ENCODE measurements at regions not wholly inside any gene's neighbourhood (a gene's known extent, or its start where the extent isn't known, plus 50 kb on each side); places are given as distances from the start of the nearest gene placed in this dataset.

GRCh38 chr21:41009398-41010100 lies 158.4 kb upstream of the BACE2 start:
- TF ChIP-seq CTCF (IDR thresholded peaks at IDR 0.05) (no peak), POLR2A (IDR thresholded peaks at IDR 0.05) (no peak)
